Epithelial cell of proximal tubule (primary cell): ENCODE measurements at regions not wholly inside any gene's neighbourhood (a gene's known extent, or its start where the extent isn't known, plus 50 kb on each side); places are given as distances from the start of the nearest gene placed in this dataset.
"Not testable (repeated sequence)": the region's sequence is repeated elsewhere in the genome, so short reads cannot be mapped to it uniquely, and the experiment has no call there.

ENCODE experiments used
- DNase-seq: peaks from one replicate; pipeline ENCODE4 v3.0.0-alpha.2; 2011; ENCODE audit warnings: low read depth
- H3K4me3 ChIP-seq: 2 replicates; pipeline ENCODE4 v1.5.1; 2011; ENCODE audit warnings: low read depth, mild to moderate bottlenecking, low read length
- CTCF ChIP-seq: conservative IDR thresholded peaks from 2 replicates; pipeline ENCODE4 v1.5.1; 2012; ENCODE audit warnings: low read depth, mild to moderate bottlenecking, low read length

- DNase-seq: no peak
- no peak for TF ChIP-seq CTCF
- H3K4me3 ChIP-seq: no peak overlapping the region
Measured at GRCh38 chr6:10138917-10139316, 276.0 kb downstream of the TFAP2A start.

GRCh38 chr6:10136636-10137035 lies 278.2 kb downstream of the TFAP2A start:
- no peak for TF ChIP-seq CTCF
- no peak for DNase-seq
- H3K4me3 ChIP-seq: no peak overlapping the region

- not testable (repeated sequence) for H3K4me3 ChIP-seq, DNase-seq
Measured at GRCh38 chr6:10134185-10134584, 280.7 kb downstream of the TFAP2A start.

GRCh38 chr6:10128721-10129120 lies 286.2 kb downstream of the TFAP2A start:
- TF ChIP-seq CTCF: no peak
- H3K4me3 ChIP-seq: no peak overlapping the region
- DNase-seq: no peak

- TF ChIP-seq CTCF: no peak
- no peak for DNase-seq
- H3K4me3 ChIP-seq: no peak overlapping the region
Measured at GRCh38 chr6:10122164-10122563, 292.7 kb downstream of the TFAP2A start.

GRCh38 chr6:10112871-10113549 lies 301.9 kb downstream of the TFAP2A start:
- no peak for DNase-seq
- H3K4me3 ChIP-seq: no peak overlapping the region
- TF ChIP-seq CTCF: no peak

- TF ChIP-seq CTCF: no peak
- DNase-seq: no peak
- no peak overlapping the region for H3K4me3 ChIP-seq
Measured at GRCh38 chr6:10111975-10112374, 302.9 kb downstream of the TFAP2A start.
